CD4-positive, alpha-beta T cell treated with Interleukin-1 beta for 1 hour (primary cell): ENCODE measurements at regions not wholly inside any gene's neighbourhood (a gene's known extent, or its start where the extent isn't known, plus 50 kb on each side); places are given as distances from the start of the nearest gene placed in this dataset.
"Not testable (repeated sequence)": the region's sequence is repeated elsewhere in the genome, so short reads cannot be mapped to it uniquely, and the experiment has no call there.

Experiments used
- DNase-seq, 2 donors: peaks; one replicate each; pipeline ENCODE4 v3.0.0-alpha.2; 2020 to 2022

DNA sequence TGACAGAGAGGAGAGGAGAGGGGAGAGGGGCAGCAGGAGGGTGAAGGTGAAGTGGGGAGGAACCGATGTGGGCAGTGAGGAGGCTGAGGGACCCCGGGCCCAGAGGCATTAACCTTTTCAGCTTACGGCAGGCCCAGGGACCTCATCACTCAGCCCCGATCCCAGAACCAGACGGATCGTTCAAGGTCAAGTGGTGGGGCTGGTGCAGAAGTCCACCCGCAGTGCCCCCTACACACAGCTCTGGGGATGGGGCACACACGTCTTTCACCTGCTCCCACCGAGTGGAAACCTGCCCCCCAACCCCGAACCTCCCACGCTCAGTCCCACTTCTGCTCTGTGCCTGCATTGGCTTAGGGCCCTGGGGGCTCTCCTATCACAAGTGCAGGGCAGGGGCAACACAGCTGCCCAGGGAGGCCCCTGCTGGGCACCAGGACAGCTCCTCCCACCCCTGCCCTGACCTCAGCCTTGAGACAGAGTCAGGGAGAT, 81.9 kb upstream of the GOLGA6L4 start:
- not testable (repeated sequence) for DNase-seq

DNA sequence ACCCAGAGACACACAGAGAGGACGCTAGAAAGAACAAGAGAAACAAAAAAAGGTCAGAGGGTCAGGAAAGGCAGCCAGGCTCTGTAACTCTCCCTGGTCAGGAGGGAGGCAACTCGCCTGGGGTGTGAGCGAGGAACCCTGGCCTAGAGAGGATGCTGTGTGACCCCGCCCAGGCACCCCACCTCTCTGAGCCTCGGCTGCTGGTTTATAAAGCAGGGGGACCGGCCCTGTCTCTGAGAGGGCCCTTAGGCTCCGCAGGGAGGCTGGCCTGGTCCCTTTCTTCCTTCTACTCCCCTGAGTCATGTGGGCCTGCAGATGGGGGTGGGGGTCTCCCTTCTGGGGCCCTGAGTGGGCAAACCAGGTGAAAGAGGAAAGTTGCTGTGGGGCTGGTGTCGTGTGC, 81.3 kb upstream of the GOLGA6L4 start:
- not testable (repeated sequence) for DNase-seq

DNA sequence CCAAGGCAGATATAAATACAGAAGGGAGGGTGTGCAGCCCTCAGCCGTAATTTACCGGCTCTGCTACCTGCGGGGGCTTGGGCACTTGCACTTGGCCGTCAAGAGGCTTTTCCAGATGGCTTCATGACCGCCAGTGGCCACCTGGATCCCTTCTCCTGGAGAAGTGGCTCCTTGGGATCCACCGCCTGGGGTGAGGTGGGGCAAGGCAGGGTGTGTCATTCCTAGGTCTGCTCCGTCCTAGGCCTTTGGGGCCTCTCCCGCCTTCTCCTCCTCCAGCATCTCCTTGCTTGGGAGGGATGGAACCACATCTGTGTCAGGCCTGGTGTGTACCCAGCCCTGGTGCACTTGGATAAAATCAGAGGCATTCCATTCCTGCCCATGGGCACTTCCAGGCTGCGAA, 80.8 kb upstream of the GOLGA6L4 start:
- not testable (repeated sequence) for DNase-seq

DNA sequence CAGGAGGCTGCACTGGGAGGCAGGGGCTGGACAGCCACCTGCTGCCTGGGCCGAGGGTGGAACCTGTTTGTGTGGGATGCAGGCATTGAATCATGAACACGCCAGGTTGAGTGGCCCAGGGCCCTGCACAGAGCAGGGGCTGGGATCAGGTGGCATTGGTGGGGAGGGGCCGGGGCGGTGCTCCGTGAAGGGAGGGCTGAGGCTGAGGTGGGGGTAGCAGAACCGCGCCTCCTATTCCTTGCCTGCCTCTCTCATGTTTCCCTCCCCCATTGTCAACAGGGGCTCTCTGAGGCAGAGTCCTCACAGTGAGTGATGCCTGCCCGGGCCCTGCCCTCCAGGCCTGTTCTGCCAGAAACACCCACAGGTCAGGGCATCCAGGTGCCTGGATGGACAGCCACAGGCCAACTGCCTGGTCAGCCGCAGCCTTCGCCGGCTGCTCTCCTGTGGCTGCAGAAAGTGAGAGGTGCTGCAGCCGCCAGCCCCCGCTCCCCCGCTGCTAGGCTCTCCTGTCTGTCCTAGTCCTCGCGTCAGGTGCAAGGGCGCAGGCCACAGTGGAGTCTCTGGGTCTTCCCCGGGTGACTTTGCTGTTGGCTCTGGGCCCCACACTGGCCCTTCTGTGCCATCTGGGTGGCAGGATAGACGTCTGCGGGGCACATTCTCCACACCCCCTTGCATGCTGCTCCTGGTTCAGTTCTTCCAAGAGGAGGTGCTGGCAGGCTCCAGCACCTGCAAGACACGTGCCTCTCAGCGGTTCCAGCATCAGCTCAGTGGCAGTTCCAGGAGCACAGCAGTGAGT, 79.6 kb upstream of the GOLGA6L4 start:
- not testable (repeated sequence) for DNase-seq

DNA sequence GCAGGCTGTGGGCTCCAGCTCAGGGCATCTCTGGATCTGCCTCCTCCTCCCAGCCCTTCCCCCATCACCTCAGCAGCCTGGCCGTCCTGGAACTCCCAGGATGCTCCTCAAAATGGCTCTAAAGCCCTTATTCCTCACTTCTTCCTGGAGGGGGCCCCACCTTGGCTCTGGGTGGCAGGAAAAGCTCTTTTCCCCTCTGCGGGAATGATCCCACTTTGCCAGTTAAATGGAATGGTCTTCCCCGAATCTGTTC, 79.1 kb upstream of the GOLGA6L4 start:
- not testable (repeated sequence) for DNase-seq

DNA sequence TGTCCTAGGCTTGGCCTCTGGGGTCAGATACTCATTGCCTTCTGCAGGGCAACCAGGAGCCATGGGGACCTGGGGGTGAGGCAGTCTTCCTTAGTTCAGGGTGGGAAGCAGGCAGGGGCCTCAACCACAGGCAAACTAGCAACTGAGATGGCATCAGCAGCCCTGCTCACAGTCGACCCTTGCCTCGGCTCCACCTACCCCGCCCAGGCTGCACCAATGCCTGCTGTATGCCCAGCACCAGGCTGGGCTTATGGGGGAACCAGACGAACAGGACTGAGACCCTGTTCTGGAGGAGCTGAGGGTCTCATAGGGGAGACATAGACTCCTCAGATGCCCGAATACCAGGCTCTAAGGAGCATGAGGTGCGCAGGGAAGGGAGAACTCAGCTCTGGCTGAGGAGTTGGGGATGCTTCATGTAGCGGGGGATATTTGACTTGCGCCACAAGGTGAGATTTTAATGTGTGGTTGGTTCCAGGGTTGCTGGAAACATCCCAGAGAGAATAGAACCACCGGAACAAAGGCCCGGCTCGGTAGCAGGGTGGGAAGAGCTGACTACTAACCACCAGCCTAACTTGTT, 78.4 kb upstream of the GOLGA6L4 start:
- not testable (repeated sequence) for DNase-seq

DNA sequence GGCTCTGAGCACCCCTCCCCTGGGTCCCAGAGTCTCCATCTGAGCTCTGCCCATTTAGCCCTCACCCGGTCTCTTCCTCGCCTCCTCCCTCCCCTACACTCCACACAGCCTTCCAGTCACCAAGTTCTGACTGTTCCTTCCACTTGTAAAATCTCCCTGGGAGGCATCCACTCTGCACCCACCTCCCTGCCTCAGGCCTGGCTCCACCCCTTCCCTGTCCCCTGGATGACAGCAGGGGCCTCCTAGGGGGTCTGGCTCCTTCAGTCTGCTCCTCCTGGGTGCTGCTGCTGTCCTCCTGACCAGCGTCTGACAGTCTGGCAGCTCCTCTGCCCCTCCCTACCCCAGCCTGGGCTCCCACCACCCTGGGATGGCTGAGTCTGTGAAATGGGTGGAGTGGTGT, 77.7 kb upstream of the GOLGA6L4 start:
- DNase-seq: not testable (repeated sequence)

DNA sequence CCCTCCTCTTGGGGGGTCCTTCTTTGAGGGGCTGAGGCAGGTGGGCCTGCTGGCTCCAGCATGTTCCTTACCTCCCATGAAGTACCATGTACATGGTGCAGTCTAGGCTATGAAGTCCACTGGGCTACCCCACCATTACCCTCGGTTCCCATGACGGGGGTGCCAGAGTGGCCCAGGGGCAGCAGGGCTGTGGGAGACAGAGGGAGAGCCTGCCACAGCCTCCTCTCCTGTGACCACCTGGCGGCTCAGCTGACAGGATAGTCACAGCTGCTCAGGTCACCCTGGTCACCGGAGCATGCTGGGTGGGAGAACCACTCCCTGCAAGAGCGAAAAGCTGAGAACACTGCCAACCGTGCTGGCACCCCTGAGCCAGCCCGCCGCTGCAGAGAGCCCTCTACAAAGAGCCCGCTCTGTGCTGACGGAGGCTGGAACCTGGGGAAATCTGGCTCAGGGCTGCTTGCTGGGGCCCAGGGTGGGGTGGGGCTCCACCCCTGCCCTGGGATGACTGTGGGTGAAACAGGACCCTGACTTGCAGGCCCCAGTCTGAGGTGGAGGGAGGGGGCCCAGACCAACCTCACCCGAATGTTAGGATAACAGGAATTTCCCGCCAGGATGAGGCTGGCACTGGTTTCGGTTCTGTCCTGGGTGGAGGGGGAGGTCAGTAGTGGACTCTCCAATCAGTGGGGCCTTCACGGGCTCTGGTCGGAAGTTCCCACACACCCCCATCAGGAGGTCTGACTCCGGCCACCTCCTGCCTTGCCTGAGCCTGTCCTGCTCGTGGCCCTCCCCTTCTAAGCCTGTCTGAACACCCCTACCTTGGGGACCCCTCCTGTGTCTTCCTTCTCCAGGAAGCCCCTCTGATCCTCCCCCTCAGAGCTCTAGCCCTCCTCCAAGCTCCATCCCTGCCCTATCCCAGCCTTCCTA, 76.0 kb upstream of the GOLGA6L4 start:
- DNase-seq: not testable (repeated sequence)

DNA sequence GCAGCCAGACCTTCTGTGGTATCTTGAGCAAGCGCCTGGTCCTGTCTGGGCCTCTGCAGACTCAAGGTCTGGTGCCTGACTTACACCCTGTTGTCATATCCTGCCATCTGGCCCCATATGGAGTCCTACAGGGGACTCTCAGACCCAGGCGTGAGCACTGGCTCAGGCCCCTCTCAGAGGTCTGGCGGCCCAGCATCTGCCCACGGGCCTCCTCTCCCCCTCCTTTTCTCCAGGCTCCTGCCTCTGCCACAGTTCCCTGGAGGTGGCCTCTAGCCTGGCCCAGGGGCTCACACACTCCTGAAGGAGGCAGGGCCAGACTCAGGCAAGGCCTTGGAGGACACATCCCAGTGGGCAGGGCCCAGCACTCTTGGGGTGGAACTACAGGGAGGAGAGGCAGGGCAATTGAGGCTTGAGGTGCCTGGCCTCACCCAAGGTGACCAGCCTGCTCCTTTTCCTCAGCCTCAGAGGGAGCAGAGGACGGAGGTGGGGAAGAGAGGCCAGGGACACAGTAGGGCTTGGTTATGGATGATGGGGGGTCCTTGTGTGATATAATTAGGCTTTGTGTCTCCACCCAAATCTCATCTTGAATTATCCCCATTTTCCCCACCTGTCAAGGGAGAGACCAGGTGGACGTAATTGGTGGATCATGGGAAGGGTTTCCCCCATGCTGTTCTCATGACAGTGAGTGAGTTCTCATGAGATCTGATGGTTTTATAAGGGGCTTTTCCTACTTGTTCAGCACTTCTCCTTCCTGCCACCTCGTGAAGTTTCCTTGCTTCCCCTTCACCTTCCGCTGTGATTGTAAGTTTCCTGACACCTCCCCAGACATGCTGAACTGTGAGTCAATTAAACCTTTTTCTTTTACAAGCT, 70.9 kb upstream of the GOLGA6L4 start:
- DNase-seq: not testable (repeated sequence)

DNA sequence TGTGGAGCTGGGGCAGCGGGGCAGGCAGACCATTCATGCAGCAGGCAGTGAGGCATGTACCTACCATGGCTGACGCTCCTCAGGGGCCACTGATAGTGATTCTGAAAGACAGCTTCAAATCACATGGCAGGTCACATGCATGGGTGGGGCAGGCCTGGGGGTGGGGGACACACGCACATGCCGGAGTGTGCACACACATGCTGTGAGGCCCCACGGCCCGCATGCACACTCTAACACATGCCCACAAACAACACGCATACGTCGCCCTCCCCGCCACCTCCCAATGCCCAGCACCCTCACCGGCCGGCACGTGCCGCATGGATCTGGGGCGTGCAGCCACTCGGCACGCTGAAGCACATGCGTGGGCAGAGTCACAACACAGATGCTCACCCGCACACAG, 65.5 kb upstream of the GOLGA6L4 start:
- DNase-seq: not testable (repeated sequence)

DNA sequence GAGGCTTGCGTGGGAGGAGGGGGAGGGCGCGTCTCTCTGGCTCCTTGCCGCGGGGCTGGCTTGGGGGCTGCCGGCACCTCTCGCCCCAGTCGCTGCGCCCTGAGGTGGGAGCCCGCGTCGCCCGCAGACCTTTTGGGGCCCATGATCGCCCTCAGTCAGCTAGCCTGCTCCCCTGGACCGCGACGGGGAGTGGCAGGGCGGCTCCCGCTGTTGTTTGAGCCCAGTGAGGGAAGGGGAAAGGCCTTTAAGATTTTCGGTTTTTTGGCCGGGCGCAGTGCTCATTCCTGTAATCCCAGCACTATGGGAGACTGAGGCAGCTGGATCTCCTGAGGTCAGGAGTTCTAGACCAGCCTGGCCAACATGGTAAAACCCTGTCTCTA, 62.4 kb upstream of the GOLGA6L4 start:
- not testable (repeated sequence) for DNase-seq
